HT1080 (cell line): ENCODE measurements at regions not wholly inside any gene's neighbourhood (a gene's known extent, or its start where the extent isn't known, plus 50 kb on each side); places are given as distances from the start of the nearest gene placed in this dataset.
"Not testable (repeated sequence)": the region's sequence is repeated elsewhere in the genome, so short reads cannot be mapped to it uniquely, and the experiment has no call there.

ENCODE experiments used
- DNase-seq: peaks from one replicate; pipeline ENCODE4 v3.0.0-alpha.2; 2015; ENCODE audit warnings: low read depth

- DNase-seq: not testable (repeated sequence)
These were observed 75.1 kb downstream of the KBTBD2 start for GRCh38 chr7:32816409-32816948.

- not testable (repeated sequence) for DNase-seq
These were observed 76.8 kb downstream of the KBTBD2 start for GRCh38 chr7:32814779-32815178.

GRCh38 chr7:32809871-32810270 lies 81.7 kb downstream of the KBTBD2 start:
- DNase-seq: no peak

GRCh38 chr7:32809347-32809746 lies 82.2 kb downstream of the KBTBD2 start:
- no peak for DNase-seq

DNA sequence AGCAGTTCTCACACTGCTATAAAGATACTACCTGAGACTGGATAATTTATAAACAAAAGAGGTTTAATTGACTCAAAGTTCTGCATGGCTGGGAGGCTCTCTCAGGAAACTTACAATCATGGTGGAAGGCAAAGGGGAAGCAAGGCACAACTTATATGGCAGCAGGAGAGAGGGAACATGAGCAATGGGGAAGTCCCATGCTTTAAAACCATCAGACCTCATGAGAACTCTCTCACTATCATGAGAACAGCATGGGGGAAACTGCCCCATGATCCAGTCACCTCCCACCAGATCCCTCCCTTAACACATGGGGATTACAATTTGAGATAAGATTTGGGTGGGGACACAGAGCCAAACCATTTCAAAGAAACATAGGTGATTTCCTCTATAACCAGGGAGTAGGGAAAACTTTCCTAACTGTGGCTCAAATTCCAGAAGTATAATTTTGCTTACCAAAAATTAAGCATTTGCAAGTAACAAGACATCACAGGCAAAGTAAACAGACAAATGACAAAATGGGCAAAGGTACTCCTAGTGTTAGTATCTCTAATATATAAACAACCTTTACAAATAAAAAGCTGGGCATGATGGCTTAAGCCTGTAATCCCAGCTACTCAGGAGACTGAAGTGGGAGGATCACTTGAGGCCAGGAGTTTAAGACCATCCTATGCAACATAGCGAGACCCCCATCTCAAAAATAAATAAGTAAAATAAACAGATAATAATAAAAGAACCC lies 88.0 kb downstream of the KBTBD2 start:
- no peak for DNase-seq

DNA sequence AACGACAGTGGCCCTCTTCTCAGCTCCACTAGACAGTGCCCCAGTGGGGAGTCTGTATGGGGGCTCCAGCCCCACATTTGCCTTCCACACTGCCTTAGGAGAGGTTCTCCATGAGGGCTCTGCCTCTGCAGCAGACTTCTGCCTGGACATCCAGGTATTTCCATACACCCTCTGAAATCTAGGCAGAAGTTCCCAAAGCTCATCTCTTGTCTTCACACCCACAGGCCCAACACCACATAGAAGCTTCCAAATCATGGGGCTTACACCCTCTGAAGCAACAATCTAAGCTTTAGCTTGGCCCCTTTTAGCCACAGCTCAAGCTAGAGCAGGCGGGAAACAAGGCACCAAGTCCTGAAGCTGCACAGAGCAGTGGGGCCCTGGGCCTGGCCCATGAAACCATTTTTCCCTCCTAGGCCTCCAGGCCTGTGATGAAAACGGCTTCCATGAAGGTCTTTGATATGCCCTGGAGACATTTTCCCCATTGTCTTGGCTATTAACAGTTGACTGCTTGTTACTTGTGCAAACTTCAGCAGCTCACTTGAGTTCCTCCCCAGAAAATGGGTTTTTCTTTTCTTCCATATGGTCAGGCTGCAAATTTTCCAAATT lies 89.2 kb downstream of the KBTBD2 start:
- DNase-seq: no peak

DNA sequence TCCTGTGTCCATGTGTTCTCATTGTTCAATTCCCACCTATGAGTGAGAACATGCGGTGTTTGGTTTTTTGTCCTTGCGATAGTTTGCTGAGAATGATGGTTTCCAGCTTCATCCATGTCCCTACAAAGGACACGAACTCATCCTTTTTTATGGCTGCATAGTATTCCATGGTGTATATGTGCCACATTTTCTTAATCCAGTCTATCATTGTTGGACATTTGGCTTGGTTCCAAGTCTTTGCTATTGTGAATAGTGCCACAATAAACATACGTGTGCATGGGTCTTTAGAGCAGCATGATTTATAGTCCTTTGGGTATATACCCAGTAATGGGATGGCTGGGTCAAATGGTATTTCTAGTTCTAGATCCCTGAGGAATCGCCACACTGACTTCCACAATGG lies 98.5 kb downstream of the KBTBD2 start:
- not testable (repeated sequence) for DNase-seq

DNA sequence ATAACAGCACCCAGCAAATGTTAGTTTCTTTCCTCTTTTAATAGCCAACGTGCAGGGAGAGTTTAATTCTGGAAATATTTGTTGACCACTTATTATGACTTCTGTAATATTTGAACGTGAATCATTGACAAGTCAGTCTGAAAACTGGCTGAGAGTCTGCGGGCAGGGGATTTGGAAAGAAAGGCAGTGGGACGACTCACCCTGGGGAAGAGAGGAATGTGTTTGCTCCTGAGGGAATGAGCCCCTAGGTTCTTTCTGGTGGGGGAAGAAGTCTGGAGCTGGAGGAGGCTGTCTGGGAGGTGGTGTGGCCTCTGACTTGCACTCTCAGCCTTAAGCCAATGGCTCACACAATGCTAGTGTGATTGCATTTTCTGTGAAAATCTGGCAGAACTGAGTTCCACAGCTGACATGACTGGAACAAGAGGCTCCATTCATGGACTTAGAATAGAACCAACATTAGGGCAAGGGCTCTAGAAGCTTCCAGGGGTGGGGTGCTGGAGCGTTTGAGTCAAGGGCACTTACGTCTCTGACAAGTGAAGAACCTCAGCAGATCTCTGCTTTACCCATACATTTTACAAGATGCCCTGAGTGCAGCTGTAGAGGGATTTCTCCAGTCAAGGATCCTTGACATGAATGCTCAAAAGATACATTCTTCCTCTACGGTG lies 100.7 kb downstream of the KBTBD2 start:
- DNase-seq: peak; percentile 57

- DNase-seq: not testable (repeated sequence)
These were observed 102.3 kb downstream of the KBTBD2 start for GRCh38 chr7:32789266-32789665.

DNA sequence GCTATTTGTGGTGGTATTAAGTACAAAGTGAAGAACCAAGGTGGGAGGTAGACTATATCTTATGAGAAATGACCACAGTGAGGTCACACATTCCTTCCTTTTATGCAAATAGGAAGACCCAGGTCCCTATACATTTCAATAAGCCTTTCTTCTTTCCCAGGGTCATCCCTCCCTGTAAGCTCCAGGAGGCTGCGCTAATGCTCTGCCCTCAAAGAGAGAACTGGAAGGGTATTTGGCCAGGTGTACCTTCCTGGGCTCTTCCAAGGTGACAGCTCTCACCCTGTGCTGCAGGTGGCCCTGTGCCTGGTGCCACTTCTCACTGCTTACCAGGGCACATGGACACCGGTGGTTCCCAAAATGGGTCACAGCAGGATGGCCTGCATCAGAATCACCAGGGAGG lies 103.4 kb downstream of the KBTBD2 start:
- not testable (repeated sequence) for DNase-seq

- DNase-seq: not testable (repeated sequence)
These were observed 106.1 kb downstream of the KBTBD2 start for GRCh38 chr7:32785365-32785944.

DNA sequence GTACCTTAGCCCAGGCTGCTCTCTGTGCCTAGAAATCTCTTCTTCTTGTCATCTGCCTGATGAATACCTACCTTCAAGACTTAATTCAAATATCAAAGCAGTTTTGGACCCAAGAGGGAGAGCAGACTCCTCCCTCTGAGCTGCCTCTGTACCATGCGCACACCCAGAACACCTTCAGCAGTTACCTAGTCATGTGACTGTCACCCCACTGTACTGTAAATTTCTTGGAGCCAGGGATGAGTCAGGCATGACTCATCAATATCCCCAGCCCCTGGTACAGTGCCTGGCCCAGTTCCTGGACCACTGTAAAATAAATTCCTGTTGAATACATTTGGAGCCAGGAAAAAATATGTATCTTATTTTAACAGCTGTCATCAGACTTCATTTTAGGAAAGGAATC lies 111.7 kb downstream of the KBTBD2 start:
- peak; percentile 8 for DNase-seq

DNA sequence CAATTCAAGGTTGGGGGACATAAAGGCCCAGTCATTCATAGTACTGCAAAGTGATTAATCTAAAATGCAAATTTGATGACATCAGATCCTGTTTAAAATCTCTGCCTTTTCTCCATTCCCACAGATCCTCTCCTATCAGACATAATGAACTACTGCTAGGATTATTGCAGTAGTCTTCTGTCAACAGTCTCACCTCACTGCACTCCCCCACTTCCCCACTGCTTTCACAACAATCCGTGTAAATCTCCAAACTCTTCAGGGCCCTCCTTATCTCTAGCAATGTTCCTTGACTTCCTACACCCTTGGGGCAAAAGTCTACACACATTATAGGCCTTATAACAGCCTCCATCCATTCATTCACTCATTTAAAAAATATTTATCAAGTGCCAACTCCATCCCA lies 112.4 kb downstream of the KBTBD2 start:
- DNase-seq: no peak

GRCh38 chr7:32777041-32777666 lies 114.4 kb downstream of the KBTBD2 start:
- peak; percentile 76 for DNase-seq

DNA sequence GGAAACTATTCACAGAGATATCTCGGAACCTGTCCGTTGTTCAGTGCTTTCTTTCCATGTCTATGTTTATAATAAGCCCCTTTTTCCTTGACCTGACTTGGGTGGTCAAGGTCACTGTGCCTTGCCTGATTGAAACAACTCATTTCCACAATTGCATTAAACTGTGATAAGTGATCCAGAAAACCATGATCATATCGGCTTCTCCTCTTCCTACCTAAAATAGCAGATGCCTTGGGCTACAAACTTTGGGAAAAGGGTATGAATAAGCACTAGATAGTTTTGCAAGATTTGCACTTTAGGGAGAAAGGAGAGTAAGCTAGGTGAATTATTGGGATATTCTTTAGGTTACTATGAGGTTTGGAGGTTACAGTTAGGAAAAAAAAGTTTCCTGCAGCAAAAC lies 115.2 kb downstream of the KBTBD2 start:
- not testable (repeated sequence) for DNase-seq

GRCh38 chr7:32775809-32776208 lies 115.8 kb downstream of the KBTBD2 start:
- not testable (repeated sequence) for DNase-seq

- DNase-seq: no peak
These were observed 117.0 kb downstream of the KBTBD2 start for GRCh38 chr7:32774541-32774951.

DNA sequence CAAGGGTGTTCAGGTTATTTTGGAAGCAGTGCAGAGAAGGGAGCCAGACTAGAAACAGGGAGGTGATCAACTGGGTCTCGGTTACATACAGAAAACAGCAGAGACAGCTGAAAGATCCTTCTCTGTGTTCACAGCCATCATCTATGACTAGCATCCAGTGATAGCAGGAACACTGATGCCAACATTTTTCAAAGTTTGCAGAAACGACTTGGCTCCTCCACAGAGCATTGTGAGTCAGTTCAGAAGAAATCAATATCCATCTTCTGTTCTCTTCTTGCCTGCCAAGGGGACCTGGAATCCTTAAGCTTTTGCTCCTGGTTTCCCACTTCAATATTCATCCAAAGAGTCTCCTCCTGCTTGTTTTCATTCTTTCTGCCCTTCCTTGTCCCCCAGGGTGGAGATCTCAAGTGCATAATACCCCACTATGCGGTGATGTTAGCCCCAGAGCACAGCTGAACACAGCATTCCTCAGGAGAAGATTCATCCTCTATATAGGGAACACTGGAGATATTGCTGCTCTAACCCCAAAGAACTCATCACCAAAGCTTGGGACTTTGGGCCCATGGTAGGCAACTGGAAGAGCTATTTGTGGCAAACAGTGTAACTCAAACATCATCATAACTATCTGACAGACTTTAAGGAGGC lies 122.6 kb downstream of the KBTBD2 start:
- DNase-seq: not testable (repeated sequence)

DNA sequence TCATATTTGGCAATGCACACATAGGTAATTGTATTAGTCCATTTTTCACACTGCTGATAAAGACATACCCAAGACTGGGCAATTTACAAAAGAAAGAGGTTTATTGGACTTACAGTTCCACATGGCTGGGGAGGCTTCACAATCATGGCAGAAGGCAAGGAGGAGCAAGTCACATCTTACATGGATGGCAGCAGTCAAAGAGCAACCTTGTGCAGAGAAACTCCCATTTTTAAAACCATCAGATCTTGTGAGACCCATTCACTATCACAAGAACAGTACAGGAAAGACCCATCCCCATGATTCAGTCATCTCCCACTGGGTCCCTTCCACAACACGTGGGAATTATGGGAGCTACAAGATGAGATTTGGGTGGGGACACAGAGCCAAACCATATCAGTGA lies 123.2 kb downstream of the KBTBD2 start:
- not testable (repeated sequence) for DNase-seq

GRCh38 chr7:32765649-32766251 lies 125.8 kb downstream of the KBTBD2 start:
- DNase-seq: peak; percentile 20
